ENCODE measurements at regions not wholly inside any gene's neighbourhood (a gene's known extent, or its start where the extent isn't known, plus 50 kb on each side); places are given as distances from the start of the nearest gene placed in this dataset.

- no peak for TF ChIP-seq CTCF (IDR thresholded peaks at IDR 0.05)
- peaks cover 2% of the 10 kb centered on the region for H3K27me3 Mint-ChIP-seq
- intact Hi-C loops (cut with micrococcal nuclease): no loop called here
- no peaks in the 10 kb centered on the region for H3K36me3 Mint-ChIP-seq (ENCODE audit: low read depth)
- H3K9me3 Mint-ChIP-seq: no peaks in the 10 kb centered on the region
- POLR2A ChIA-PET: no interaction called here
- DNase-seq: no peak
- CTCF ChIA-PET: interaction anchor here (1.2 kb wide), 1 partner anchor 15 kb away, joined by 3 read pairs; no protein-coding TSS in a partner anchor
- peaks cover 2% of the 10 kb centered on the region for H3K4me1 Mint-ChIP-seq (ENCODE audit: low read depth)
- H3K27ac Mint-ChIP-seq: no peak overlapping the region
- H3K4me3 Mint-ChIP-seq: no peak overlapping the region
- no peak for ATAC-seq
Observed at GRCh38 chr10:118845776-118846175, 91.0 kb upstream of the CACUL1 start.

GRCh38 chr10:118850418-118851061 lies 95.8 kb upstream of the CACUL1 start:
- no peaks in the 10 kb centered on the region for H3K4me1 Mint-ChIP-seq (ENCODE audit: low read depth)
- ATAC-seq: peak; percentile 87
- POLR2A ChIA-PET: no interaction called here

GRCh38 chr10:118851062-118852035 lies 96.6 kb upstream of the CACUL1 start:
- Mint-ChIP-seq H3K4me1 (ENCODE audit: low read depth) (no peaks in the 10 kb centered on the region), H3K36me3 (ENCODE audit: low read depth) (no peaks in the 10 kb centered on the region), H3K27ac (no peak overlapping the region), H3K27me3 (no peaks in the 10 kb centered on the region), H3K9me3 (no peaks in the 10 kb centered on the region), H3K4me3 (no peak overlapping the region)
- POLR2A ChIA-PET: no interaction called here
- ATAC-seq: no peak
- CTCF ChIA-PET: interaction anchor here (1.7 kb wide), 1 partner anchor 53 kb away, joined by 4 read pairs; no protein-coding TSS in a partner anchor
- no peak for TF ChIP-seq CTCF (IDR thresholded peaks at IDR 0.05)
- intact Hi-C loops (cut with micrococcal nuclease): loop anchor here (10.0 kb wide), 1 partner anchor 287 kb away; no protein-coding TSS in a partner anchor
- no peak for DNase-seq

More at GRCh38 chr10:118850418-118851061, 95.8 kb upstream of the CACUL1 start:
- CTCF ChIA-PET: interaction anchor here (0.6 to 1.9 kb wide), 21 partner anchors 9 to 307 kb away, joined by 3 to 12 read pairs (median 4); partner anchors contain the start of gene CACUL1
- Mint-ChIP-seq H3K27me3 (peaks cover 2% of the 10 kb centered on the region), H3K4me3 (no peak overlapping the region), H3K36me3 (ENCODE audit: low read depth) (no peaks in the 10 kb centered on the region), H3K9me3 (no peaks in the 10 kb centered on the region), H3K27ac (no peak overlapping the region)
- peak; percentile 75 for TF ChIP-seq CTCF (IDR thresholded peaks at IDR 0.05)
- peak; percentile 94 for DNase-seq
- intact Hi-C loops (cut with micrococcal nuclease): loop anchor here (10.0 kb wide), 1 partner anchor 286 kb away; no protein-coding TSS in a partner anchor

- Mint-ChIP-seq H3K9me3 (no peaks in the 10 kb centered on the region), H3K27ac (no peak overlapping the region), H3K4me1 (ENCODE audit: low read depth) (no peaks in the 10 kb centered on the region), H3K4me3 (no peak overlapping the region), H3K27me3 (no peaks in the 10 kb centered on the region), H3K36me3 (ENCODE audit: low read depth) (no peaks in the 10 kb centered on the region)
- ChIA-PET POLR2A (interaction anchor here (1.1 kb wide), 1 partner anchor 162 kb away, joined by 4 read pairs; no protein-coding TSS in a partner anchor), CTCF (interaction anchor here (1.6 kb wide), 1 partner anchor 11 kb away, joined by 5 read pairs; no protein-coding TSS in a partner anchor)
- ATAC-seq: no peak
- intact Hi-C loops (cut with micrococcal nuclease): loop anchor here (10.0 kb wide), 1 partner anchor 289 kb away; no protein-coding TSS in a partner anchor
- DNase-seq: no peak
- no peak for TF ChIP-seq CTCF (IDR thresholded peaks at IDR 0.05)
Observed at GRCh38 chr10:118853916-118854315, 99.1 kb upstream of the CACUL1 start.
